Astrocyte of the cerebellum (primary cell): ENCODE measurements at regions not wholly inside any gene's neighbourhood (a gene's known extent, or its start where the extent isn't known, plus 50 kb on each side); places are given as distances from the start of the nearest gene placed in this dataset.

Source experiments
- DNase-seq: peaks from one replicate; pipeline ENCODE4 v3.0.0-alpha.2; 2011; ENCODE audit warnings: low read depth
- H3K4me3 ChIP-seq: 2 replicates; pipeline ENCODE4 v1.5.1; 2011; ENCODE audit warnings: mild to moderate bottlenecking, low read depth, low read length, moderate library complexity
- CTCF ChIP-seq: IDR thresholded peaks from 2 replicates; pipeline ENCODE4 v1.5.1; 2012; ENCODE audit warnings: low read length, low read depth, moderate library complexity, mild to moderate bottlenecking; ENCODE audit errors: missing control alignments
- in situ Hi-C: cut with HindIII; loops from 2 replicates; pipeline ENCODE4 v1.10.0; 2017; ENCODE audit warnings: low sequenced_read_pairs

- DNase-seq: no peak
- H3K4me3 ChIP-seq: no peak overlapping the region
- TF ChIP-seq CTCF: no peak
- in situ Hi-C loops: no loop called here
Measured at GRCh38 chrX:27883468-27884092, 75.8 kb downstream of the MAGEB10 start.

- no peak overlapping the region for H3K4me3 ChIP-seq
- DNase-seq: no peak
- in situ Hi-C loops: no loop called here
- no peak for TF ChIP-seq CTCF
Measured at GRCh38 chrX:27882695-27883094, 74.9 kb downstream of the MAGEB10 start.

GRCh38 chrX:27878862-27879261 lies 71.1 kb downstream of the MAGEB10 start:
- DNase-seq: no peak
- in situ Hi-C loops: no loop called here
- TF ChIP-seq CTCF: no peak
- no peak overlapping the region for H3K4me3 ChIP-seq
